ENCODE measurements at regions not wholly inside any gene's neighbourhood (a gene's known extent, or its start where the extent isn't known, plus 50 kb on each side); places are given as distances from the start of the nearest gene placed in this dataset.

GRCh38 chr18:9011431-9011830 is 91.1 kb upstream of the NDUFV2 start (continued):
- TF ChIP-seq, protein P1, sequence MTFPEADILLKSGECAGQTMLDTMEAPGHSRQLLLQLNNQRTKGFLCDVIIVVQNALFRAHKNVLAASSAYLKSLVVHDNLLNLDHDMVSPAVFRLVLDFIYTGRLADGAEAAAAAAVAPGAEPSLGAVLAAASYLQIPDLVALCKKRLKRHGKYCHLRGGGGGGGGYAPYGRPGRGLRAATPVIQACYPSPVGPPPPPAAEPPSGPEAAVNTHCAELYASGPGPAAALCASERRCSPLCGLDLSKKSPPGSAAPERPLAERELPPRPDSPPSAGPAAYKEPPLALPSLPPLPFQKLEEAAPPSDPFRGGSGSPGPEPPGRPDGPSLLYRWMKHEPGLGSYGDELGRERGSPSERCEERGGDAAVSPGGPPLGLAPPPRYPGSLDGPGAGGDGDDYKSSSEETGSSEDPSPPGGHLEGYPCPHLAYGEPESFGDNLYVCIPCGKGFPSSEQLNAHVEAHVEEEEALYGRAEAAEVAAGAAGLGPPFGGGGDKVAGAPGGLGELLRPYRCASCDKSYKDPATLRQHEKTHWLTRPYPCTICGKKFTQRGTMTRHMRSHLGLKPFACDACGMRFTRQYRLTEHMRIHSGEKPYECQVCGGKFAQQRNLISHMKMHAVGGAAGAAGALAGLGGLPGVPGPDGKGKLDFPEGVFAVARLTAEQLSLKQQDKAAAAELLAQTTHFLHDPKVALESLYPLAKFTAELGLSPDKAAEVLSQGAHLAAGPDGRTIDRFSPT (tag by site-specific recombination; IDR thresholded peaks at IDR 0.05), result no peak
- TF ChIP-seq ZNF280C (tag by site-specific recombination; IDR thresholded peaks at IDR 0.05) (no peak), FEZF1 (tag by site-specific recombination; IDR thresholded peaks at IDR 0.05) (no peak), YY2 (tag by site-specific recombination; IDR thresholded peaks at IDR 0.05) (no peak), ZNF664 (tag by site-specific recombination; IDR thresholded peaks at IDR 0.05) (no peak)

- Histone ChIP-seq H3K4me1 (ENCODE audit: control insufficient read depth, insufficient read depth, low read length) (no peaks in the 10 kb centered on the region), H3K27ac (ENCODE audit: extremely low read depth, low read depth, low read length) (no peak overlapping the region), H3K9me3 (ENCODE audit: control insufficient read depth, insufficient read depth, low read depth, low read length) (no peaks in the 10 kb centered on the region), H3K4me3 (ENCODE audit: low read depth, low read length) (no peak overlapping the region), H3K36me3 (ENCODE audit: control insufficient read depth in 2 of 2, insufficient read depth in 1 of 2, low read length in 2 of 2) (no peaks in the 10 kb centered on the region)
- ChIA-PET CTCF (no interaction called here), POLR2A (no interaction called here)
- no peak for TF ChIP-seq ZBTB17 (tag by site-specific recombination; IDR thresholded peaks at IDR 0.05)
- TF ChIP-seq ZBTB44 (tag by site-specific recombination; IDR thresholded peaks at IDR 0.05), result no peak
- no peak for TF ChIP-seq ZNF350 (tag by site-specific recombination; IDR thresholded peaks at IDR 0.05)
- TF ChIP-seq YY1 (tag by site-specific recombination; IDR thresholded peaks at IDR 0.05), result no peak
- TF ChIP-seq PRDM10 (tag by site-specific recombination; IDR thresholded peaks at IDR 0.05), result no peak
- TF ChIP-seq HOXA7 (CRISPR knock-in tag; IDR thresholded peaks at IDR 0.05; ENCODE audit: borderline replicate concordance), result no peak
- TF ChIP-seq SCRT1 (tag by site-specific recombination; IDR thresholded peaks at IDR 0.05; ENCODE audit: borderline replicate concordance), result no peak
- no peak for TF ChIP-seq ZNF274 (IDR thresholded peaks at IDR 0.05; ENCODE audit: low read length)
- no peak for TF ChIP-seq ZNF274 (tag by site-specific recombination; IDR thresholded peaks at IDR 0.05; ENCODE audit: borderline replicate concordance)
- no peak for TF ChIP-seq ZNF37A (tag by site-specific recombination; IDR thresholded peaks at IDR 0.05)
- no peak for TF ChIP-seq PBX3 (CRISPR knock-in tag; IDR thresholded peaks at IDR 0.05)
- TF ChIP-seq ZNF580 (tag by site-specific recombination; IDR thresholded peaks at IDR 0.05), result no peak
- TF ChIP-seq ZBTB20 (tag by site-specific recombination; IDR thresholded peaks at IDR 0.05), result no peak
- no peak for TF ChIP-seq ZNF184 (tag by site-specific recombination; IDR thresholded peaks at IDR 0.05)
- no peak for TF ChIP-seq ZNF610 (tag by site-specific recombination; IDR thresholded peaks at IDR 0.05; ENCODE audit: borderline replicate concordance)
Observed at GRCh38 chr18:9013926-9014373, 88.5 kb upstream of the NDUFV2 start.
